ENCODE measurements at regions not wholly inside any gene's neighbourhood (a gene's known extent, or its start where the extent isn't known, plus 50 kb on each side); places are given as distances from the start of the nearest gene placed in this dataset.

GRCh38 chr7:85449478-85449877 is 262.6 kb upstream of the SEMA3D start:
- no peaks in the 10 kb centered on the region for H3K27me3 ChIP-seq (ENCODE audit: control insufficient read depth in 2 of 2, insufficient read depth in 2 of 2, low read length in 2 of 2)
- no peak overlapping the region for H3K4me2 ChIP-seq (replicated peaks; ENCODE audit: extremely low read depth, low read length, poor library complexity, severe bottlenecking)
- H3K9me3 ChIP-seq (replicated peaks in 1 of 2; ENCODE audit: control insufficient read depth in 1 of 2, insufficient read depth in 1 of 2, low read length in 2 of 2) = no peaks in the 10 kb centered on the region
- no peak for DNase-seq
- Mint-ChIP-seq H3K27me3 (ENCODE audit: low read depth in 3 of 3) (no peaks in the 10 kb centered on the region), H3K27ac (no peak overlapping the region), H3K4me1 (no peaks in the 10 kb centered on the region), H3K9me3 (peaks cover 0 to 2% (median 0%) of the 10 kb centered on the region in 7 donors), H3K4me3 (no peak overlapping the region), H3K36me3 (no peaks in the 10 kb centered on the region)
- no peak overlapping the region for H3K4me3 ChIP-seq (replicated peaks in 1 of 3; ENCODE audit: low read depth in 2 of 3, low read length in 3 of 3)
- H3K27ac ChIP-seq (ENCODE audit: low read depth in 1 of 2, low read length in 2 of 2) = no peak overlapping the region
- no peaks in the 10 kb centered on the region for H4K20me1 ChIP-seq (ENCODE audit: insufficient read depth, low read length)
- no peak for TF ChIP-seq CTCF (IDR thresholded peaks at IDR 0.05)
- no peaks in the 10 kb centered on the region for H3K36me3 ChIP-seq (replicated peaks in 1 of 2; ENCODE audit: control insufficient read depth in 1 of 2, insufficient read depth in 2 of 2, low read length in 2 of 2)
- no peaks in the 10 kb centered on the region for H3K4me1 ChIP-seq (ENCODE audit: control insufficient read depth in 1 of 2, insufficient read depth in 2 of 2, low read length in 2 of 2)
- H2AFZ ChIP-seq (ENCODE audit: insufficient read depth, low read depth, low read length, poor library complexity, severe bottlenecking) = no peak overlapping the region
- WGBS (ENCODE audit: insufficient coverage) = 80% methylated on average over 1 of the region's 3 CpGs
- no peak overlapping the region for H3K9ac ChIP-seq (ENCODE audit: insufficient read depth, low read length, poor library complexity, severe bottlenecking)
- intact Hi-C loops (cut with micrococcal nuclease) = no loop called here
- H3K79me2 ChIP-seq (ENCODE audit: insufficient read depth, low read length) = no peaks in the 10 kb centered on the region

GRCh38 chr7:85447004-85447403 is 260.1 kb upstream of the SEMA3D start:
- no peaks in the 10 kb centered on the region for H3K36me3 Mint-ChIP-seq
- Histone ChIP-seq H3K27me3 (ENCODE audit: control insufficient read depth in 2 of 2, insufficient read depth in 2 of 2, low read length in 2 of 2) (no peaks in the 10 kb centered on the region), H3K4me3 (replicated peaks in 1 of 3; ENCODE audit: low read depth in 2 of 3, low read length in 3 of 3) (no peak overlapping the region), H2AFZ (ENCODE audit: insufficient read depth, low read depth, low read length, poor library complexity, severe bottlenecking) (no peak overlapping the region), H3K27ac (ENCODE audit: low read depth in 1 of 2, low read length in 2 of 2) (no peak overlapping the region), H3K4me2 (replicated peaks; ENCODE audit: extremely low read depth, low read length, poor library complexity, severe bottlenecking) (no peak overlapping the region), H3K4me1 (ENCODE audit: control insufficient read depth in 1 of 2, insufficient read depth in 2 of 2, low read length in 2 of 2) (no peaks in the 10 kb centered on the region), H3K36me3 (replicated peaks in 1 of 2; ENCODE audit: control insufficient read depth in 1 of 2, insufficient read depth in 2 of 2, low read length in 2 of 2) (no peaks in the 10 kb centered on the region), H4K20me1 (ENCODE audit: insufficient read depth, low read length) (no peaks in the 10 kb centered on the region), H3K9me3 (replicated peaks in 1 of 2; ENCODE audit: control insufficient read depth in 1 of 2, insufficient read depth in 1 of 2, low read length in 2 of 2) (no peaks in the 10 kb centered on the region), H3K79me2 (ENCODE audit: insufficient read depth, low read length) (no peaks in the 10 kb centered on the region), H3K9ac (ENCODE audit: insufficient read depth, low read length, poor library complexity, severe bottlenecking) (no peak overlapping the region)
- peaks cover 0 to 2% (median 0%) of the 10 kb centered on the region in 7 donors for H3K9me3 Mint-ChIP-seq
- WGBS (ENCODE audit: insufficient coverage) = 100% methylated on average over 1 of the region's 1 CpG
- DNase-seq = no peak
- intact Hi-C loops (cut with micrococcal nuclease) = no loop called here
- no peak overlapping the region for H3K27ac Mint-ChIP-seq
- no peak overlapping the region for H3K4me3 Mint-ChIP-seq
- no peaks in the 10 kb centered on the region for H3K4me1 Mint-ChIP-seq
- H3K27me3 Mint-ChIP-seq (ENCODE audit: low read depth in 3 of 3) = no peaks in the 10 kb centered on the region
- no peak for TF ChIP-seq CTCF (IDR thresholded peaks at IDR 0.05)
